Head of caudate nucleus (tissue), 42 donors: ENCODE measurements at regions not wholly inside any gene's neighbourhood (a gene's known extent, or its start where the extent isn't known, plus 50 kb on each side); places are given as distances from the start of the nearest gene placed in this dataset.
"Not testable (repeated sequence)": the region's sequence is repeated elsewhere in the genome, so short reads cannot be mapped to it uniquely, and the experiment has no call there.

Experiments used
- DNase-seq, 42 donors: peaks; one replicate each; pipeline versions ENCODE4 v3.0.0 to v3.0.0-alpha.2; 2020 to 2021; ENCODE audit warnings: mixed read lengths in 7 of 42
- intact Hi-C: fragments of 100-400 bp; cut with DNase I; formaldehyde crosslinking; loops from one replicate; pipeline ENCODE4 v1.15.0; 2022

- intact Hi-C loops, DNase-seq: not testable (repeated sequence)
Measured at GRCh38 chr17:13659051-13659450, 57.3 kb upstream of the HS3ST3A1 start.

- intact Hi-C loops, result no loop called here
- DNase-seq, result no peak
Measured at GRCh38 chr17:13665872-13666635, 64.3 kb upstream of the HS3ST3A1 start.

GRCh38 chr17:13671341-13671740 lies 69.6 kb upstream of the HS3ST3A1 start:
- intact Hi-C loops, result no loop called here
- DNase-seq, result no peak

- no peak for DNase-seq
- intact Hi-C loops, result no loop called here
Measured at GRCh38 chr17:13671771-13672170, 70.0 kb upstream of the HS3ST3A1 start.

GRCh38 chr17:13678361-13678760 lies 76.6 kb upstream of the HS3ST3A1 start:
- DNase-seq, result no peak
- intact Hi-C loops, result no loop called here

- DNase-seq, result no peak
- intact Hi-C loops, result no loop called here
Measured at GRCh38 chr17:13678841-13679240, 77.1 kb upstream of the HS3ST3A1 start.

- intact Hi-C loops, result no loop called here
- DNase-seq, result no peak
Measured at GRCh38 chr17:13688716-13689115, 87.0 kb upstream of the HS3ST3A1 start.

- intact Hi-C loops, result no loop called here
- no peak for DNase-seq
Measured at GRCh38 chr17:13690806-13691205, 89.1 kb upstream of the HS3ST3A1 start.

- intact Hi-C loops, result no loop called here
- DNase-seq, result no peak
Measured at GRCh38 chr17:13694934-13695333, 93.2 kb upstream of the HS3ST3A1 start.

- no peak for DNase-seq
Measured at GRCh38 chr17:13698832-13699231, 97.1 kb upstream of the HS3ST3A1 start.

GRCh38 chr17:13699261-13699660 lies 97.5 kb upstream of the HS3ST3A1 start:
- intact Hi-C loops, result no loop called here
- DNase-seq, result no peak

More at GRCh38 chr17:13698832-13699231, 97.1 kb upstream of the HS3ST3A1 start:
- intact Hi-C loops, result no loop called here

GRCh38 chr17:13702266-13702665 lies 100.5 kb upstream of the HS3ST3A1 start:
- DNase-seq, result no peak
- intact Hi-C loops, result no loop called here

- intact Hi-C loops, result no loop called here
- DNase-seq, result no peak
Measured at GRCh38 chr17:13704333-13704732, 102.6 kb upstream of the HS3ST3A1 start.

GRCh38 chr17:13705221-13705620 lies 103.5 kb upstream of the HS3ST3A1 start:
- intact Hi-C loops, result no loop called here
- no peak for DNase-seq

- intact Hi-C loops, result no loop called here
- no peak for DNase-seq
Measured at GRCh38 chr17:13721705-13722104, 120.0 kb upstream of the HS3ST3A1 start.

GRCh38 chr17:13725288-13725990 lies 123.7 kb upstream of the HS3ST3A1 start:
- no peak for DNase-seq
- intact Hi-C loops, result no loop called here

- intact Hi-C loops, result no loop called here
- DNase-seq, result no peak
Measured at GRCh38 chr17:13727441-13728171, 125.9 kb upstream of the HS3ST3A1 start.

GRCh38 chr17:13728781-13729180 lies 127.1 kb upstream of the HS3ST3A1 start:
- no peak for DNase-seq

GRCh38 chr17:13729466-13730134 lies 127.9 kb upstream of the HS3ST3A1 start:
- DNase-seq, result no peak
- intact Hi-C loops, result no loop called here

More at GRCh38 chr17:13728781-13729180, 127.1 kb upstream of the HS3ST3A1 start:
- intact Hi-C loops, result no loop called here

GRCh38 chr17:13734880-13735279 lies 133.2 kb upstream of the HS3ST3A1 start:
- DNase-seq, result no peak
- intact Hi-C loops, result no loop called here
